ENCODE measurements at regions not wholly inside any gene's neighbourhood (a gene's known extent, or its start where the extent isn't known, plus 50 kb on each side); places are given as distances from the start of the nearest gene placed in this dataset.

DNA sequence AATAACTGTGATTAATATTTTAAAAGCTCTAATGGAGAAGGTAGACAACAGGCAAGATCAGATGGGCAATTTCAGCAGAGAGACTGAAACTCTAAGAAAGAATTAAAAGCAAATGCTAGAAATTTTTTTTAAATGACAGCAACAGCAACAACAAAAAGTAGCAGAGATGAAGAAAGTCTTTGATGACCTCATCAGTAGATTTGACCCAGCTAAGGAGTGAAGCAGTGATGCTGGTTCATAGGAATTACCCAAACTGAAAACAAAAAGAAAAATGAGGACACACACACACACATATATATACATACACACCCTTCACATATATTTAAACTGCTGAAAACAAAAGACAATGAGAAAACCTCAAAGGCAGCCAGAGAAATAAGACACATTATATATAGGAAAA lies 197.6 kb upstream of the ARID1B start:
- no peak for ATAC-seq
- Histone ChIP-seq H3K4me3 (no peak overlapping the region), H3K4me2 (no peak overlapping the region), H3K9me3 (peaks cover 3% of the 10 kb centered on the region; the same call in 1 of the 3 replicates), H3K4me1 (no peaks in the 10 kb centered on the region), H3K27ac (no peak overlapping the region)
- DNase-seq (ENCODE audit: low read depth in 1 of 2, low spot score in 1 of 2) = no peak
- POLR2A ChIA-PET = no interaction called here
- CTCF ChIA-PET = no interaction called here
- no peak for FAIRE-seq
- no peak for TF ChIP-seq EHMT2 (IDR thresholded peaks at IDR 0.05; ENCODE audit: low read depth)
- no peak for TF ChIP-seq KDM1A (IDR thresholded peaks at IDR 0.05; ENCODE audit: low read depth)
- TF ChIP-seq, protein P1, sequence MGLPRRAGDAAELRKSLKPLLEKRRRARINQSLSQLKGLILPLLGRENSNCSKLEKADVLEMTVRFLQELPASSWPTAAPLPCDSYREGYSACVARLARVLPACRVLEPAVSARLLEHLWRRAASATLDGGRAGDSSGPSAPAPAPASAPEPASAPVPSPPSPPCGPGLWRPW (IDR thresholded peaks at IDR 0.05) = no peak
- TF ChIP-seq TFCP2L1 (CRISPR knock-in tag; IDR thresholded peaks at IDR 0.05) = no peak
- TF ChIP-seq MAX (IDR thresholded peaks at IDR 0.05) = no peak
- TF ChIP-seq PHF8 (IDR thresholded peaks at IDR 0.05; ENCODE audit: borderline replicate concordance, low read depth) = no peak
- TF ChIP-seq POLR2AphosphoS2 (conservative IDR thresholded peaks at IDR 0.05; ENCODE audit: low read length) = no peak

DNA sequence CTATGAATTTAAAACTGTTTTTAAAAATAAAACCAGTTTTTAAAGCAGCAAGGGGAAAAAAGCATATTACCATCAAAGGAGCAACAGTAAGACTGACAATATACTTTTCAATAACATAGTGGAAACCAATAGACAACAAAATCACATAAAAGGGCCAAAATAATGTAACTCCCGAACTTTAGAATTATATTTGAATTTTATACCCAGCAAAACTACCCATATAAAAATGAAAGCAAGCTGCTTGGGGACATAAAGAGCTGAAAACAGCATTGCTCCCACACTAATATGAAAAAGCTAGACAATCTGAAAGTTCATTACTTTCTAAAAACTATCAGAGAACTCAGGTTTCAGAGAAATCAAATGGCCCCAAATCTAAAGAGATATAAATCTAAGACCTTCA lies 199.4 kb upstream of the ARID1B start:
- H3K9me3 ChIP-seq = peaks cover 3% of the 10 kb centered on the region; the same call in 1 of the 3 replicates
- FAIRE-seq (no peak), ATAC-seq (no peak), DNase-seq (ENCODE audit: low read depth in 1 of 2, low spot score in 1 of 2) (no peak)
- H3K4me2 ChIP-seq = no peak overlapping the region
- TF ChIP-seq CHD2 (IDR thresholded peaks at IDR 0.05; ENCODE audit: low read length, partially characterized antibody) = no peak
- TF ChIP-seq MAX (IDR thresholded peaks at IDR 0.05) = no peak
- TF ChIP-seq SREBF2 (IDR thresholded peaks at IDR 0.05) = no peak
- TF ChIP-seq NPAS2 (CRISPR knock-in tag; IDR thresholded peaks at IDR 0.05; ENCODE audit: borderline replicate concordance) = no peak
- TF ChIP-seq POLR2A (IDR thresholded peaks at IDR 0.05; ENCODE audit: low read length) = no peak
- TF ChIP-seq HEYL (CRISPR knock-in tag; IDR thresholded peaks at IDR 0.05) = no peak
- TF ChIP-seq HOXB5 (CRISPR knock-in tag; IDR thresholded peaks at IDR 0.05) = no peak
- TF ChIP-seq ESRRA (IDR thresholded peaks at IDR 0.05; ENCODE audit: borderline replicate concordance, low read length) = no peak
- TF ChIP-seq PHF8 (IDR thresholded peaks at IDR 0.05; ENCODE audit: borderline replicate concordance, low read depth) = no peak
- no peak for TF ChIP-seq TFCP2L1 (CRISPR knock-in tag; IDR thresholded peaks at IDR 0.05)
- TF ChIP-seq CBX8 (IDR thresholded peaks at IDR 0.05) = no peak
- no peak for TF ChIP-seq ZFP36 (IDR thresholded peaks at IDR 0.05; ENCODE audit: borderline replicate concordance, partially characterized antibody)
- TF ChIP-seq CTCF (IDR thresholded peaks at IDR 0.05) = no peak
- TF ChIP-seq, protein P2, sequence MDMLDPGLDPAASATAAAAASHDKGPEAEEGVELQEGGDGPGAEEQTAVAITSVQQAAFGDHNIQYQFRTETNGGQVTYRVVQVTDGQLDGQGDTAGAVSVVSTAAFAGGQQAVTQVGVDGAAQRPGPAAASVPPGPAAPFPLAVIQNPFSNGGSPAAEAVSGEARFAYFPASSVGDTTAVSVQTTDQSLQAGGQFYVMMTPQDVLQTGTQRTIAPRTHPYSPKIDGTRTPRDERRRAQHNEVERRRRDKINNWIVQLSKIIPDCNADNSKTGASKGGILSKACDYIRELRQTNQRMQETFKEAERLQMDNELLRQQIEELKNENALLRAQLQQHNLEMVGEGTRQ (IDR thresholded peaks at IDR 0.05) = no peak
- TF ChIP-seq EHF (CRISPR knock-in tag; IDR thresholded peaks at IDR 0.05) = no peak
- no peak for TF ChIP-seq PBX3 (IDR thresholded peaks at IDR 0.05)
- no peak for TF ChIP-seq RFX5 (IDR thresholded peaks at IDR 0.05)
- TF ChIP-seq CBX2 (IDR thresholded peaks at IDR 0.05; ENCODE audit: borderline replicate concordance, low read depth) = no peak
- no peak for TF ChIP-seq EHMT2 (IDR thresholded peaks at IDR 0.05; ENCODE audit: low read depth)
- no peak for TF ChIP-seq HDAC2 (IDR thresholded peaks at IDR 0.05)
- POLR2A ChIA-PET = no interaction called here
- no peaks in the 10 kb centered on the region for H3K4me1 ChIP-seq
- CTCF ChIA-PET = no interaction called here
- WGBS (ENCODE audit: missing lambda C conversion rate) = 0% methylated on average over 1 of the region's 1 CpG
- no peak overlapping the region for H3K4me3 ChIP-seq
- H3K27ac ChIP-seq = no peak overlapping the region

Data from A549 (cell line).